Natural killer cell (primary cell): ENCODE measurements at regions not wholly inside any gene's neighbourhood (a gene's known extent, or its start where the extent isn't known, plus 50 kb on each side); places are given as distances from the start of the nearest gene placed in this dataset.

Experiments
- ATAC-seq, 3 donors: fragments of 150-1000 bp in 2 of 3; fragments of 200-7000 bp in 1 of 3; cut with Tn5 transposase; 1 replicate in 1 of 3; 2 replicates in 2 of 3; pipeline ENCODE4 v1.10.0; 2021; ENCODE audit warnings: mild to moderate bottlenecking in 2 of 3, moderate library complexity in 2 of 3
- DNase-seq, 2 donors: peaks; one replicate each; pipeline versions ENCODE4 v3.0.0 to v3.0.0-alpha.2; 2013 to 2021; ENCODE audit warnings: mixed read lengths in 1 of 2
- H3K27ac ChIP-seq: one replicate; pipeline ENCODE4 v1.5.1; 2013; ENCODE audit warnings: mild to moderate bottlenecking, low read length
- H3K27me3 ChIP-seq: one replicate; pipeline ENCODE4 v1.6.1; 2013; ENCODE audit warnings: low read length; ENCODE audit not compliant: control insufficient read depth, insufficient read depth
- H3K36me3 ChIP-seq: one replicate; pipeline ENCODE4 v1.6.1; 2013; ENCODE audit warnings: low read length; ENCODE audit not compliant: control insufficient read depth, insufficient read depth
- H3K4me1 ChIP-seq: one replicate; pipeline ENCODE4 v1.6.1; 2013; ENCODE audit warnings: low read length; ENCODE audit not compliant: control insufficient read depth, insufficient read depth
- H3K4me3 ChIP-seq: one replicate; pipeline ENCODE4 v1.5.1; 2013; ENCODE audit warnings: low read length
- H3K9me3 ChIP-seq: one replicate; pipeline ENCODE4 v1.6.1; 2013; ENCODE audit warnings: low read length; ENCODE audit not compliant: control insufficient read depth, insufficient read depth
- H3K27ac Mint-ChIP-seq, 2 donors: one replicate each; pipeline ENCODE4 v1.8.0; 2022; ENCODE audit warnings: mild to moderate bottlenecking in 2 of 2, mixed read lengths in 2 of 2, moderate library complexity in 1 of 2
- H3K27me3 Mint-ChIP-seq, 2 donors: one replicate each; pipeline ENCODE4 v1.8.0; 2022; ENCODE audit warnings: low read depth in 2 of 2, mixed read lengths in 2 of 2
- H3K36me3 Mint-ChIP-seq: one replicate; pipeline ENCODE4 v1.8.0; 2022; ENCODE audit warnings: mixed read lengths
- H3K4me1 Mint-ChIP-seq, 2 donors: one replicate each; pipeline ENCODE4 v1.8.0; 2022; ENCODE audit warnings: mixed read lengths in 2 of 2
- H3K4me3 Mint-ChIP-seq: one replicate; pipeline ENCODE4 v1.8.0; 2022; ENCODE audit warnings: mild to moderate bottlenecking, moderate library complexity, mixed read lengths
- H3K9me3 Mint-ChIP-seq, 2 donors: one replicate each; pipeline ENCODE4 v1.8.0; 2022; ENCODE audit warnings: mixed read lengths in 2 of 2
- WGBS: methylation state at CpG from one replicate; pipeline ENCODE4 v1.1.7; 2013; ENCODE audit warnings: missing lambda C conversion rate; ENCODE audit not compliant: insufficient coverage; 5-methylcytosine and 5-hydroxymethylcytosine counted together
- intact Hi-C: fragments of 100-400 bp; cut with micrococcal nuclease; formaldehyde crosslinking; loops from one replicate; pipeline ENCODE4 v1.14.2; 2022
- TF ChIP-seq, protein P1 (sequence below): fragments of 200-600 bp; IDR thresholded peaks from one replicate; pipeline ENCODE4 v1.8.0; 2022; ENCODE audit warnings: antibody characterized with exemption

DNA sequence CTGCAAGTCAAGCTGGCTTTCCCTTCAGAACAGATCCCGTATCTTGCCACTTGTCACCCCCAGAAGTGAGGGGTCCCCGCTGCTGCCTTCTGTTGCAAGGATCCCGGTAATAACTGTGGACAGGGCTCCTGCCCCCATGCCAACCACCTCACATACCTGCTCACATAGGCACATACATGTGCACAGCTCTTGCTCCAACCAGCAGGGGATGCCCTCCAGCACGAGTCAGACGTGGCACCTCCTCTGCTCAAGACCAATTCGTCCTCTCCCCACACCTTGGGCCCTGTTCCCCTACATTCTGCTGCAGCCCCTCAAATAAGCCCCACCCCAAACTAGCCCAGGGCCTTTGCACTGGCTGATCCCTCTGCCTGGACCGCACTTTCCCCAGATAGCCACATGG lies 163.3 kb downstream of the CRYBB2 start:
- Mint-ChIP-seq H3K4me3 (no peak overlapping the region), H3K27ac (no peak overlapping the region), H3K4me1 (peaks cover 28 to 41% of the 10 kb centered on the region in 2 donors), H3K27me3 (no peaks in the 10 kb centered on the region), H3K9me3 (no peaks in the 10 kb centered on the region), H3K36me3 (no peaks in the 10 kb centered on the region)
- TF ChIP-seq, protein P1, sequence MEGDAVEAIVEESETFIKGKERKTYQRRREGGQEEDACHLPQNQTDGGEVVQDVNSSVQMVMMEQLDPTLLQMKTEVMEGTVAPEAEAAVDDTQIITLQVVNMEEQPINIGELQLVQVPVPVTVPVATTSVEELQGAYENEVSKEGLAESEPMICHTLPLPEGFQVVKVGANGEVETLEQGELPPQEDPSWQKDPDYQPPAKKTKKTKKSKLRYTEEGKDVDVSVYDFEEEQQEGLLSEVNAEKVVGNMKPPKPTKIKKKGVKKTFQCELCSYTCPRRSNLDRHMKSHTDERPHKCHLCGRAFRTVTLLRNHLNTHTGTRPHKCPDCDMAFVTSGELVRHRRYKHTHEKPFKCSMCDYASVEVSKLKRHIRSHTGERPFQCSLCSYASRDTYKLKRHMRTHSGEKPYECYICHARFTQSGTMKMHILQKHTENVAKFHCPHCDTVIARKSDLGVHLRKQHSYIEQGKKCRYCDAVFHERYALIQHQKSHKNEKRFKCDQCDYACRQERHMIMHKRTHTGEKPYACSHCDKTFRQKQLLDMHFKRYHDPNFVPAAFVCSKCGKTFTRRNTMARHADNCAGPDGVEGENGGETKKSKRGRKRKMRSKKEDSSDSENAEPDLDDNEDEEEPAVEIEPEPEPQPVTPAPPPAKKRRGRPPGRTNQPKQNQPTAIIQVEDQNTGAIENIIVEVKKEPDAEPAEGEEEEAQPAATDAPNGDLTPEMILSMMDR = no peak
- Histone ChIP-seq H3K36me3 (peaks cover 6% of the 10 kb centered on the region), H3K4me3 (no peak overlapping the region), H3K27ac (no peak overlapping the region), H3K4me1 (peaks cover 25% of the 10 kb centered on the region), H3K27me3 (no peaks in the 10 kb centered on the region), H3K9me3 (no peaks in the 10 kb centered on the region)
- ATAC-seq (no peak), DNase-seq (no peak)
- WGBS = 84% methylated on average over 7 of the region's 7 CpGs
- intact Hi-C loops = no loop called here

DNA sequence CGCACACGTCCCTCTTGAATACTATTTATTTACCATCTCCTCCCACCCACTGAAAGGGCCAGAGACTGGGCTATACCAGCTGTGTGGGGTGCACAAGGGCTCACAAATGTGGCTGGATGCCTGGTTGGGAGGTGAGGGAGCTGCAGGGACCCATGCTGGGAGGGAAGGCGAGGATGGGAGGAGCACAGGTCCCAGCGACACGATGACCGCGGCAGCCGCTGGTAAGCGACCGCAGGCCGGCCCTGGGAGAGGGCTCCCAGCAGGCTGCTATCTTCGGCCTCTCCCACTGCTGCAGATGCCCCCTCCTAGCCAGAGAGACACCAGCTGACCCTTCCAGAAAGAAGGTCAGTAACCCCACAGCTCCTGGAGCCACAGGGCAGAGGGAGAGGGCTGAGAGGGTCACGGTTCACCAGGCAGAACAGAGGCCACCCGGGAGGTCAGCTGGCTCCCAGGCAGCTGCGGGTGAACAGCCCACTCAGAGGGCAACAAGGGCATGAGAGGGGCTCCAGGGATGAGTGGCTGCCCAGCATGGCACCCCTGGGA lies 163.9 kb downstream of the CRYBB2 start:
- ATAC-seq (no peak), DNase-seq (no peak)
- Mint-ChIP-seq H3K9me3 (no peaks in the 10 kb centered on the region), H3K36me3 (no peaks in the 10 kb centered on the region), H3K4me1 (peaks cover 32 to 42% of the 10 kb centered on the region in 2 donors), H3K27me3 (no peaks in the 10 kb centered on the region), H3K4me3 (no peak overlapping the region), H3K27ac (no peak overlapping the region)
- no peaks in the 10 kb centered on the region for H3K27me3 ChIP-seq
- peaks cover 29% of the 10 kb centered on the region for H3K4me1 ChIP-seq
- no peak overlapping the region for H3K4me3 ChIP-seq
- peaks cover 6% of the 10 kb centered on the region for H3K36me3 ChIP-seq
- WGBS = 91% methylated on average over 15 of the region's 15 CpGs
- TF ChIP-seq, protein P1 = no peak
- H3K9me3 ChIP-seq = no peaks in the 10 kb centered on the region
- intact Hi-C loops = no loop called here
- H3K27ac ChIP-seq = no peak overlapping the region

DNA sequence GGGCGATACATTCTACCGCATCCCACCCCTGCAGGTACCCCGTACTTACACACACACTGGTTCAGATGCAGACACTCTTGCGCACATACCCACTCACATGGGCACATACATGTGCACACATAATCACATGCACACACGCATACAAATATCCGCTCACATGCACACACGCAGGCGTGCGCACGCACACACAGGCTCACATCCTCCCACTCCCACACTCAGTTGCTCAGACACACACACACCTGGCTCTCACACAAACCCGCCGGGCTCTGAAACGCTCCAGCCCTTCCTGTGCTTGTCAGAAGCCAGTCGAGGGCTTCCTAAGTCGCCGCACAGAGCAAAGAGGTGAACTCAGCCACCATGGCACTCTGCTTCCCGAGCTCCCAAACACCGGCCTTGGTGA lies 164.5 kb downstream of the CRYBB2 start:
- ATAC-seq = peak in 1 of 3 donors; percentile 8
- 83% methylated on average over 18 of the region's 18 CpGs for WGBS

DNA sequence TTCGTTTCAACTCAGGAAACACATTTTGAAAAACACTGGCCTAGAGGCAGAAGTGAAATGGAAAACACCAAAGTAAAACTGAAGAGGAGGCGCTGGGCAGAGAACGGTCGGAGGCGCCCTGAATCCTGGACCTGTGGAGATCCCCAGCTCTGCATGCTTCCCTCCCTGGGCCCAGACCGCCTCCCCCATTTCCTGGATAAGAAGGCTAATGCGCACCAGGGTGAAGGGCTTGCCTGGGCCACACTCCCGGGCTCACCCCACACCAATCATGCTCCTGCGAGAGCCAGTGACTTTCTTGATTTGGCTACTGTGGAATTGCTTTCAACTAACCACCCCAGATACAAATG lies 167.1 kb downstream of the CRYBB2 start:
- TF ChIP-seq, protein P1 = no peak
- WGBS = 75% methylated on average over 9 of the region's 9 CpGs
- H3K4me1 Mint-ChIP-seq = peaks cover 54 to 59% of the 10 kb centered on the region in 2 donors
- H3K4me3 ChIP-seq = no peak overlapping the region
- no peaks in the 10 kb centered on the region for H3K27me3 Mint-ChIP-seq
- no peak overlapping the region for H3K27ac ChIP-seq
- intact Hi-C loops = no loop called here
- no peak overlapping the region for H3K27ac Mint-ChIP-seq
- H3K36me3 Mint-ChIP-seq = no peaks in the 10 kb centered on the region
- H3K36me3 ChIP-seq = no peaks in the 10 kb centered on the region
- peaks cover 54% of the 10 kb centered on the region for H3K4me1 ChIP-seq
- DNase-seq (no peak), ATAC-seq (no peak)
- H3K4me3 Mint-ChIP-seq = no peak overlapping the region
- H3K9me3 Mint-ChIP-seq = no peaks in the 10 kb centered on the region
- no peaks in the 10 kb centered on the region for H3K9me3 ChIP-seq
- H3K27me3 ChIP-seq = no peaks in the 10 kb centered on the region

More for the DNA sequence above, 164.5 kb downstream of the CRYBB2 start:
- intact Hi-C loops = no loop called here
- Histone ChIP-seq H3K27me3 (no peaks in the 10 kb centered on the region), H3K9me3 (no peaks in the 10 kb centered on the region), H3K27ac (no peak overlapping the region), H3K36me3 (peaks cover 4% of the 10 kb centered on the region), H3K4me1 (peaks cover 34% of the 10 kb centered on the region), H3K4me3 (no peak overlapping the region)
- TF ChIP-seq, protein P1 = no peak
- no peaks in the 10 kb centered on the region for H3K27me3 Mint-ChIP-seq
- no peaks in the 10 kb centered on the region for H3K9me3 Mint-ChIP-seq
- H3K27ac Mint-ChIP-seq = no peak overlapping the region
- H3K4me1 Mint-ChIP-seq = peaks cover 37 to 47% of the 10 kb centered on the region in 2 donors
- H3K4me3 Mint-ChIP-seq = no peak overlapping the region
- DNase-seq = no peak
- no peaks in the 10 kb centered on the region for H3K36me3 Mint-ChIP-seq
